GM18520 (cell line): ENCODE measurements at regions not wholly inside any gene's neighbourhood (a gene's known extent, or its start where the extent isn't known, plus 50 kb on each side); places are given as distances from the start of the nearest gene placed in this dataset.
"Not testable (repeated sequence)": the region's sequence is repeated elsewhere in the genome, so short reads cannot be mapped to it uniquely, and the experiment has no call there.

Experiments
- ATAC-seq: cut with Tn5 transposase; IDR thresholded peaks from one replicate; pipeline ENCODE4 v1.9.1; 2021; ENCODE audit not compliant: unreplicated experiment

DNA sequence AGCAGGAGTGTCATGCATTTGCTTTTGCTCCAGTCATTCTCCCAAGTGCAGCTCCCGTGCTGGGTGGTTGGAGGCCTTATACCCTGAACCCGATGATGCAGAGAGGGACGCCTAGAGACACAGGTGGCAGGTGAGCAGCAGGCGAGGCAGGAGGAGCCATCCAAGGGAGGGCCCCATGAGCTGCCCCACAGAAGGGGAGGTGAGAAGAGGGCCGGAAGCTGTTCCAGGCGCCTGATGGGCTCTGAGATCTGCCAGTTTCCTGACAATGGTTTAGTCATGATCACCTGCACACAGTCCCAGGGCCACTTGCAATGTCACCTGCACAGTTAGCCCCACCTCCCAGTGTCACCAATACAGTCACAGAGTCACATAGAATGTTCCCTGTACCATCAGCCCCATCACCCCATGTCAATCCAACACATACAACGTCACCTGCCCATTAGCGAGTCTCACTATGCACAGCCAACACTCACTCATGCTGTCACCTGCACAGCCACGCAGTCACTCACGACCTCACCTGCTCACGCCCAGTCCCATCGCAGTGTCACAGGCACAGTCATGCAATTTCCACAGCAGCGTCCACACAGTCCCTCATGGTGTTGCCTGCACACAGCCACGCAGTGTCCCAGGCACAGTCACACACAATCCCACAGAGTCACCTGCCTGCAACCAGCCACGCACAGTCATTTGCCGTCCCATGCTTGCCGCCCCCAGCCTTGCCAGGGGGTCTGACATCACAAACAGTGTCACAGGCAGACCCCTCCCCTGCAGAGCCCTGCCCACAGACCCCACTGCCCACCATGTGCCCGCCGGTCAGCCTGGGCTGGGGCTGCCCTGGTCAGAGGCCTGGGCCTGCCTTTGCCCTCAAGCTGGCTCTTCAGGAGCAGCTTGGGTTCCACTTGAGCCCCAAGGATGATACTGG is 113.4 kb downstream of the LHX2 start:
- no peak for ATAC-seq

DNA sequence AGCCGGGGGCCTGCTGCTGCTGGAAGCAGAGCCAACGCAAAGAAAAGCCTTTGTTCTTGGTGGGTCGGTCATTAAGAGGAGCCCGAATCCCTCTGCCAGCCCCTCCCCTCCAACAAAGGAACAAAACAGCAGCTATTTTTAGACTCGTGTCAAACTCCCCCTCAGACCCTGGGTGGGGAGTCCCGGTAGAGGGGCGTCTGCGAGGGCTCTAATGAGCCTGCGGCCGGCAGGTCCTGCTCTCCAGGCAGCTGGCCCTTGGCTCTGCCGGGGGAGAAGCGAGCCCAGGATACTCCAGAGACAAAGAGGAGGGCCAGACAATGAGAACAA is 114.0 kb downstream of the LHX2 start:
- no peak for ATAC-seq

DNA sequence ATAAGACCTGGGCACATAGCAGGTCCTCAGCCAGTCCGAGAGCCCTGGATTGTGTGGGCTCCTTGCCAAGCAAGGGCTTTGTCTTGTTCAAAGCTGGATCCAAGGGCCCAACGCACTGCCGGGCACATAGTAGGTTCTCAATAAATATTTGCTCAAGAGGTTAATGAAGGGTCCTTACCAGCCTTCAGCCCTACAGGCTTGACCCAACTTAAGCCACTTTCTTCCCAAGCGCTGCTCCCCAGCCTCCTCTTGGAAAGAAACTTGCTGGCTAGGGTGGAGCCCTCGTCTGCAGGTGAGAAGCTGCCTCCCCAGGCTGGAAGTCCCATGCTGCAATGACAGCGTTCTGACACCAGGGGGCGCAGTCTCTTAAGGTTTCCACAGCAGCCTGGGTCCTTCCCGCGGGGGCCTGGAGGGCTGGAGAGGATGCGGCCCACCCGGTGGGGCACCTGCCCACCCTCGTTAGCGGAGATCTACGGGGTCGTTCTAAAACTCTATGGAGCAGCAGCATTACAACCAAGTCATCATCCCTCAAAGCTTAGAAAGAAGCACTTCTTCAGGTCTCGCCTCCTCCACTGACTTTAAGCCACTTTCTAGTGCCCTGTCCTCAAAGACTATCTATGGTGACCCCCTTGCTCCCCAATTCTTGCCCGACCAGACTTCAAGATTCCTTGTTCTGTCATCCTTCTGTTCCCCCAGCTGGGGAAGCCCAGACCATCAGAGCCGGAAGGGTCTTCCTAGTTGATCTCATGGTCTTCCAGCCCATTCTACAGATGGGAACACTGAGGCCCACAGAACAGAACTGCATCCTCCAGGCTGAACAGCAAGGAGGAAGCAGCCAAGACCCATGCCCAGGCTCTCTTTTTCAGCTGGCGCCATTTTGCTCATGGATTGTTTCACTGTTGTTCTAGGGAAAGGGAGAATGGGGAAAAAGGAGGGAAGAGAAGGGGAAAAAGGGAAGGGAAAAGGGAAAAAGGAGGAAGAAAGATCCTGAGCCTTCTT is 115.4 kb downstream of the LHX2 start:
- ATAC-seq = no peak

GRCh38 chr9:124128568-124129166 is 117.1 kb downstream of the LHX2 start:
- ATAC-seq = no peak

- no peak for ATAC-seq
These were observed 118.9 kb downstream of the LHX2 start for GRCh38 chr9:124130277-124131075.

DNA sequence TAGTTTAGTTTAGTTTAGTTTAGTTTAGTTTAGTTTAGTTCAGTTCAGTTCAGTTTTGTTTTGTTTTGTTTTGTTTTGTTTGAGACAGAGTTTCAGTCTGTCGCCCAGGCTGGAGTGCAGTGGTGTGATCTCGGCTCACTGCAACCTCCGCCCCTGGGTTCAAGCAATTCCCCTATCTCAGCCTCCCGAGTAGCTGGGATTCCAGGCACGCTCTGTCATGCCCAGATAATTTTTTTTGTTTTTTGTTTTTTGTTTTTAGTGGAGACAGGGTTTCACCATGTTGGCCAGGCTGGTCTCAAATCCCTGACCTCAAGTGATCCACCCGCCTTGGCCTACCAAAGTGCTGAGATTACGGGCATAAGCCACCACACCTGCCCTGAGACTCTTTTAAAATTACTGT is 120.0 kb downstream of the LHX2 start:
- not testable (repeated sequence) for ATAC-seq

DNA sequence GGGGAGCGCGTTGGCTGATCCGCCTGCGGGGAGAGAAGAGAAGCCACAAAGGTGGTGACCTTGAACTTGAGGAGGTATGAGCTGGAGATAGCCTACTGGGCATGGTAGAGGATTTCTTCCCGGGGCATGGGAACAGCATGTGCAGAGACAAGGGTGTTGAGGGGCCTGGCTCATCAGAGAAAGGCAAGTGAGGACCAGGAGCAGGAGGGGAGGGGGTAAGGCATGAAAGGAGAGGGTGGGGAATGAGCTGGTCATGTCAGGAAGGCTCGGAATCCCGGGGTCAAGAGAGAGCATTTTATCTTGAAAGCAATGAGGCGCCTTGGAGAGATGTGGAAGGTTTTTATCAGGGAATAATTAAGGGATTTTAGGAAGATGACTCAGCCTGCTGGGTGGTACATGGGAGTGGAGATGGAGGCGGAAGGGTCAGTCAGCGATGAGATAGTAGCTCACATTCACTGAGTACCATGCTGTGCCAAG is 121.1 kb downstream of the LHX2 start:
- no peak for ATAC-seq

- no peak for ATAC-seq
These were observed 122.2 kb downstream of the LHX2 start for GRCh38 chr9:124133727-124134126.

GRCh38 chr9:124134526-124134925 is 123.0 kb downstream of the LHX2 start:
- ATAC-seq = no peak

GRCh38 chr9:124135813-124136365 is 121.9 kb upstream of the NEK6 start:
- ATAC-seq = no peak

GRCh38 chr9:124137009-124137943 is 120.5 kb upstream of the NEK6 start:
- ATAC-seq = peak; percentile 79

DNA sequence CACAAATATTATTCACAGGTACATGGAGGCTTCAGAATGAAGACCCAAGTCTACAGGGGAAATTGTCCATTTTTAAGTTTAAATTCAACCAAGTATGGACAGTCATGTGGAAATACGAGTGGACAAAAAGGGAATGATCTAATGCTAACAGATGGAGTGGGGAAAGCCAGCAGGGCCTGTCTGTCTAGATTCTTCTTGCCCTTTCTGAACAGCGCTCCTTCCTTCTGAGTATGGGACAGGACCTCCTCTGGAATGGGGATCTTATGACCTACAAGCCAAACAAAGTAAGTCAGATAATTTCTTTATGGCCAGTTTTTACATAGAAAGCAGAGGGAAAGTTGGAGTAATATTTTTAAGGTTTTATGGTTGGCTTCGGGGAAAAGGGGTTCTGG is 119.8 kb upstream of the NEK6 start:
- no peak for ATAC-seq

GRCh38 chr9:124139001-124139400 is 118.7 kb upstream of the NEK6 start:
- no peak for ATAC-seq

DNA sequence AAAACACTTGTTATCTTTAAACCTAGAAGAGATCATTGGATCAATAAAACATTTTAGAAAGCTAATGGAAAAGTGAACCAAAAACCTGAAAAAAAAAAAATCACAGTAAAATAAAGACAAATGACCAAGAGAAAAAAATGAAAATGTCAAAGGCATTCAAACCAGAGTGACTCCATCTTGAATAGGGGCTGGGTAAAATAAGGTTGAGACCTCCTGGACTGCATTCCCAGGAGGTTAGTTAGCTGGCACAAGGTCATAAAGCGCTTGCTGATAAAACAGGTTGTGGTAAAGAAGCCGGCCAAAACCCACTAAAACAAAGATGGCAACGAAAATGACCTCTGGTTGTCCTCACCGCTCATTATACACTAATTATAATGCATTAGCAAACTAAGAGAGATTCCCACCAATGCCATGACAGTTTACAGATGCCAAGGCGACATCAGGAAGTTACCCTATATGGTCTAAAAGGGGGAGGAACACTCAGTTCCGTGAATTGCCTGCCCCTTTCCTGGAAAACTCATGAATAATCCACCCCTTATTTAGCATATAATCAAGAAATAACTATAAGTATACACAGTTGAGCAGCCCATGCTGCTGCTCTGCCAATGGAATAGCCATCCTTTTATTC is 116.7 kb upstream of the NEK6 start:
- no peak for ATAC-seq

- not testable (repeated sequence) for ATAC-seq
These were observed 113.1 kb upstream of the NEK6 start for GRCh38 chr9:124144561-124145123.

DNA sequence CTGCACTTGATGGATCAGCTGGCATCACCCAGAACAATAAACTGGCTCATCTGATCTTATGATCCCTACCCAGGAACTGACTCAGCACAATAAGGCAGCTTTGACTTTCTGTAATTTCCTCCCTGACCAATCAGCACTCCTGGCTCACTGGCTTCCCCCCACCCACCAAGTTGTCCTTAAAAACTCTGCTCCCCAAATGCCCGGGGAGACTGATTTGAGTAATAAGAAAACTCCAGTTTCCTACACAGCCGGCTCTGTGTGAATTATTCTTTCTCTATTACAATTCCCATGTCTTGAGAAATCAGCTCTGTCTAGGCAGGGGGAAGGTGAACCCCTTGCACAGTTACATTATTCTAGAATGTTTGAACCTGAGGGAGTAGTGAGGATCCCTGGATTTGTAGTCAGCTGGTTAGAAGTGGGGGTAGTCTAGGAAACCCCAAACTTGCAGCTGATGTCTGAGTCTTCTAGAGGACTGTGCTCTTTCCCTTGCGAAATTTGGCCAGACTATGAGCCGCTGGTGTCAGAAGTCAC is 111.7 kb upstream of the NEK6 start:
- ATAC-seq = no peak

GRCh38 chr9:124149992-124150391 is 107.8 kb upstream of the NEK6 start:
- no peak for ATAC-seq

DNA sequence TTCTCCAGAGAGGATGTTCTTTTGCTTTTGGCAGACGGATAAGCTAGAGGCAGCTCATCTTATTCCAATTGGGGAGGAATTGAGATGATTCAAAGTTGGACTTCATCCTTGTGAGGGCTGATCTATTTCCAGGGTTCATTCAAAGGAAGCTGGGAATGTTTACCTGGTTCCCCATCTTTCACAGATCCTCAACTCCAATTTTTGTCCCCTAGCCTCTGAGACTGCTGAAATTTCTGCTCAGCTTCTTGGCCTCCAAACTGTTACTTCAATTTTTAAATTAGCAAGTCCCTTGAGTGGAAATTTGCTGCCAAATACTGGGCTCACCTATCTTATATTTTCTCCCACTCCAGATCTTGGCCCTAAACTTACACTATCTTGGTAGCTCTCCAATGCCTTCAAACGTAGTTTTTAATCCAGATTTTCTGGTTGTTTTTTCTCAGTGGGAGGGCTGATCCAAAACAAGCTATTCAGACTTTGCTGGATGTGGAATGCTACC is 93.9 kb upstream of the NEK6 start:
- no peak for ATAC-seq
